Breast epithelium (tissue), 4 donors: ENCODE measurements at regions not wholly inside any gene's neighbourhood (a gene's known extent, or its start where the extent isn't known, plus 50 kb on each side); places are given as distances from the start of the nearest gene placed in this dataset.
"Not testable (repeated sequence)": the region's sequence is repeated elsewhere in the genome, so short reads cannot be mapped to it uniquely, and the experiment has no call there.

Experiments
- DNase-seq, 2 donors: peaks; one replicate each; pipeline ENCODE4 v3.0.0-alpha.2; 2019; ENCODE audit warnings: low spot score in 2 of 2
- H3K27ac ChIP-seq, 2 donors: fragments of 200-600 bp; sonication (generic) in 1 of 2; one replicate each; pipeline ENCODE4 v1.5.1; 2016 to 2019; ENCODE audit warnings: mild to moderate bottlenecking in 1 of 2
- H3K27me3 ChIP-seq, 2 donors: fragments of 200-600 bp; sonication (generic) in 1 of 2; one replicate each; pipeline versions ENCODE4 v1.5.1 to v1.6.0; 2017 to 2019; ENCODE audit warnings: control low read depth in 1 of 2, mild to moderate bottlenecking in 1 of 2
- H3K36me3 ChIP-seq: fragments of 200-600 bp; one replicate; pipeline ENCODE4 v1.5.1; 2019
- H3K4me1 ChIP-seq, 2 donors: fragments of 200-600 bp; sonication (generic); one replicate each; pipeline ENCODE4 v1.5.1; 2016 to 2019; ENCODE audit warnings: control low read depth in 1 of 2
- H3K4me3 ChIP-seq, 3 donors: fragments of 200-600 bp; sonication (generic); 1 replicate in 2 of 3; 2 replicates in 1 of 3; pipeline ENCODE4 v1.5.1; 2016 to 2019; ENCODE audit warnings: mild to moderate bottlenecking in 3 of 3, moderate library complexity in 2 of 3
- H3K9me3 ChIP-seq, 2 donors: fragments of 200-600 bp; sonication (generic) in 1 of 2; one replicate each; pipeline ENCODE4 v1.5.1; 2016 to 2019; ENCODE audit warnings: control low read depth in 1 of 2
- CTCF ChIP-seq, 3 donors: fragments of 450-650 bp; IDR thresholded peaks; one replicate each; pipeline ENCODE4 v1.5.1; 2016 to 2017; ENCODE audit warnings: antibody characterized with exemption in 3 of 3, mild to moderate bottlenecking in 3 of 3, moderate library complexity in 3 of 3
- POLR2A ChIP-seq: fragments of 450-650 bp; IDR thresholded peaks from one replicate; pipeline ENCODE4 v1.6.1; 2016; ENCODE audit warnings: antibody characterized with exemption, mild to moderate bottlenecking, moderate library complexity
- POLR2AphosphoS5 ChIP-seq, 3 donors: sonication (generic); formaldehyde crosslinking; IDR thresholded peaks; one replicate each; pipeline ENCODE4 v1.6.1; 2017; ENCODE audit warnings: antibody characterized with exemption in 3 of 3
- intact Hi-C: fragments of 100-400 bp; cut with DNase I; formaldehyde crosslinking; loops from one replicate; pipeline ENCODE4 v1.15.1; 2023; ENCODE audit warnings: low total_unique reads

- intact Hi-C loops: no loop called here
- DNase-seq: no peak
Measured at GRCh38 chr7:140273417-140273816, 96.6 kb upstream of the KDM7A start.

GRCh38 chr7:140271643-140271968, 94.8 kb upstream of the KDM7A start:
- H3K9me3 ChIP-seq, intact Hi-C loops, H3K36me3 ChIP-seq, H3K27me3 ChIP-seq, H3K27ac ChIP-seq, H3K4me1 ChIP-seq, H3K4me3 ChIP-seq, DNase-seq: not testable (repeated sequence)

More at GRCh38 chr7:140273417-140273816, 96.6 kb upstream of the KDM7A start:
- Histone ChIP-seq H3K9me3 (no peaks in the 10 kb centered on the region), H3K36me3 (no peaks in the 10 kb centered on the region), H3K27me3 (no peaks in the 10 kb centered on the region), H3K4me1 (no peaks in the 10 kb centered on the region), H3K27ac (no peak overlapping the region), H3K4me3 (no peak overlapping the region)
- TF ChIP-seq CTCF (IDR thresholded peaks at IDR 0.05): no peak
- no peak for TF ChIP-seq POLR2AphosphoS5 (IDR thresholded peaks at IDR 0.05)
- TF ChIP-seq POLR2A: no peak

- no peak overlapping the region for H3K4me3 ChIP-seq
- intact Hi-C loops: no loop called here
- no peak overlapping the region for H3K27ac ChIP-seq
- no peaks in the 10 kb centered on the region for H3K27me3 ChIP-seq
- H3K36me3 ChIP-seq: no peaks in the 10 kb centered on the region
- no peaks in the 10 kb centered on the region for H3K4me1 ChIP-seq
- no peak for TF ChIP-seq POLR2AphosphoS5 (IDR thresholded peaks at IDR 0.05)
- no peak for TF ChIP-seq CTCF (IDR thresholded peaks at IDR 0.05)
- TF ChIP-seq POLR2A: no peak
- no peak for DNase-seq
- H3K9me3 ChIP-seq: no peaks in the 10 kb centered on the region
Measured at GRCh38 chr7:140269004-140269638, 92.3 kb upstream of the KDM7A start.

GRCh38 chr7:140267381-140268226, 90.8 kb upstream of the KDM7A start:
- Histone ChIP-seq H3K36me3 (no peaks in the 10 kb centered on the region), H3K27me3 (no peaks in the 10 kb centered on the region), H3K9me3 (no peaks in the 10 kb centered on the region), H3K27ac (no peak overlapping the region), H3K4me1 (no peaks in the 10 kb centered on the region), H3K4me3 (no peak overlapping the region)
- intact Hi-C loops: no loop called here
- DNase-seq: no peak
- TF ChIP-seq POLR2A: no peak
- no peak for TF ChIP-seq POLR2AphosphoS5 (IDR thresholded peaks at IDR 0.05)
- TF ChIP-seq CTCF (IDR thresholded peaks at IDR 0.05): no peak

GRCh38 chr7:140263277-140263676, 86.5 kb upstream of the KDM7A start:
- Histone ChIP-seq H3K36me3 (no peaks in the 10 kb centered on the region), H3K27ac (no peak overlapping the region), H3K9me3 (no peaks in the 10 kb centered on the region), H3K4me3 (no peak overlapping the region), H3K4me1 (no peaks in the 10 kb centered on the region), H3K27me3 (no peaks in the 10 kb centered on the region)
- intact Hi-C loops: no loop called here
- TF ChIP-seq POLR2AphosphoS5 (IDR thresholded peaks at IDR 0.05): no peak
- no peak for TF ChIP-seq CTCF (IDR thresholded peaks at IDR 0.05)
- no peak for DNase-seq
